Prostate gland (tissue), 2 donors: ENCODE measurements at regions not wholly inside any gene's neighbourhood (a gene's known extent, or its start where the extent isn't known, plus 50 kb on each side); places are given as distances from the start of the nearest gene placed in this dataset.

Source experiments
- DNase-seq: peaks from one replicate; pipeline ENCODE4 v3.0.0-alpha.2; 2019; ENCODE audit warnings: low spot score
- H3K27ac ChIP-seq, 2 donors: fragments of 200-600 bp; sonication (generic); 2 replicates each; pipeline ENCODE4 v1.5.1; 2017 to 2019
- H3K27me3 ChIP-seq: fragments of 200-600 bp; sonication (generic); replicated peaks from 2 replicates; pipeline ENCODE4 v1.5.1; 2019; ENCODE audit not compliant: insufficient read depth
- H3K36me3 ChIP-seq, 2 donors: fragments of 200-600 bp; sonication (generic); 1 replicate in 1 of 2; 2 replicates in 1 of 2; pipeline versions ENCODE4 v1.5.1 to v1.8.1; 2017 to 2019
- H3K4me1 ChIP-seq: fragments of 200-600 bp; sonication (generic); replicated peaks from 2 replicates; pipeline ENCODE4 v1.5.1; 2019
- H3K4me3 ChIP-seq, 2 donors: fragments of 200-600 bp; sonication (generic); 2 replicates each; pipeline ENCODE4 v1.5.1; 2017 to 2019
- H3K9me3 ChIP-seq: fragments of 200-600 bp; sonication (generic); 2 replicates; pipeline ENCODE4 v1.5.1; 2017
- POLR2A ChIP-seq: fragments of 450-650 bp; IDR thresholded peaks from one replicate; pipeline ENCODE4 v1.6.1; 2016; ENCODE audit warnings: antibody characterized with exemption, mild to moderate bottlenecking
- POLR2AphosphoS5 ChIP-seq: sonication (generic); formaldehyde crosslinking; IDR thresholded peaks from one replicate; pipeline ENCODE4 v1.6.1; 2017; ENCODE audit warnings: antibody characterized with exemption
- WGBS: methylation state at CpG from one replicate; pipeline ENCODE4 v1.1.5; 2018; 5-methylcytosine and 5-hydroxymethylcytosine counted together
- intact Hi-C: fragments of 100-400 bp; cut with DNase I; formaldehyde crosslinking; loops from one replicate; pipeline ENCODE4 v1.14.2; 2022
- TF ChIP-seq, protein P1 (sequence below), 4 experiments: fragments of 200-600 bp in 2 of 4; fragments of 450-650 bp in 2 of 4; sonication (generic) in 2 of 4; IDR thresholded peaks; 1 replicate in 3 of 4; 2 replicates in 1 of 4; pipeline ENCODE4 v1.5.1; 2016 to 2019; ENCODE audit warnings: antibody characterized with exemption in 4 of 4, mild to moderate bottlenecking in 2 of 4, moderate library complexity in 2 of 4

- no peaks in the 10 kb centered on the region for H3K36me3 ChIP-seq
- intact Hi-C loops: no loop called here
- H3K9me3 ChIP-seq: no peaks in the 10 kb centered on the region
- DNase-seq: no peak
- no peaks in the 10 kb centered on the region for H3K27me3 ChIP-seq
- no peak overlapping the region for H3K4me3 ChIP-seq
- TF ChIP-seq, protein P1, sequence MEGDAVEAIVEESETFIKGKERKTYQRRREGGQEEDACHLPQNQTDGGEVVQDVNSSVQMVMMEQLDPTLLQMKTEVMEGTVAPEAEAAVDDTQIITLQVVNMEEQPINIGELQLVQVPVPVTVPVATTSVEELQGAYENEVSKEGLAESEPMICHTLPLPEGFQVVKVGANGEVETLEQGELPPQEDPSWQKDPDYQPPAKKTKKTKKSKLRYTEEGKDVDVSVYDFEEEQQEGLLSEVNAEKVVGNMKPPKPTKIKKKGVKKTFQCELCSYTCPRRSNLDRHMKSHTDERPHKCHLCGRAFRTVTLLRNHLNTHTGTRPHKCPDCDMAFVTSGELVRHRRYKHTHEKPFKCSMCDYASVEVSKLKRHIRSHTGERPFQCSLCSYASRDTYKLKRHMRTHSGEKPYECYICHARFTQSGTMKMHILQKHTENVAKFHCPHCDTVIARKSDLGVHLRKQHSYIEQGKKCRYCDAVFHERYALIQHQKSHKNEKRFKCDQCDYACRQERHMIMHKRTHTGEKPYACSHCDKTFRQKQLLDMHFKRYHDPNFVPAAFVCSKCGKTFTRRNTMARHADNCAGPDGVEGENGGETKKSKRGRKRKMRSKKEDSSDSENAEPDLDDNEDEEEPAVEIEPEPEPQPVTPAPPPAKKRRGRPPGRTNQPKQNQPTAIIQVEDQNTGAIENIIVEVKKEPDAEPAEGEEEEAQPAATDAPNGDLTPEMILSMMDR (IDR thresholded peaks at IDR 0.05): no peak
- TF ChIP-seq POLR2AphosphoS5 (no peak), POLR2A (no peak)
- H3K27ac ChIP-seq: no peak overlapping the region
- H3K4me1 ChIP-seq: no peaks in the 10 kb centered on the region
- 78% methylated on average over 4 of the region's 4 CpGs for WGBS
Observed at GRCh38 chr2:38213619-38214167, 137.7 kb upstream of the CYP1B1 start.

- Histone ChIP-seq H3K27ac (no peak overlapping the region), H3K4me3 (no peak overlapping the region), H3K9me3 (no peaks in the 10 kb centered on the region), H3K27me3 (no peaks in the 10 kb centered on the region), H3K4me1 (no peaks in the 10 kb centered on the region), H3K36me3 (no peaks in the 10 kb centered on the region)
- no peak for DNase-seq
- intact Hi-C loops: no loop called here
- 92% methylated on average over 2 of the region's 2 CpGs for WGBS
- TF ChIP-seq POLR2AphosphoS5: no peak
- TF ChIP-seq POLR2A: no peak
- TF ChIP-seq, protein P1 (IDR thresholded peaks at IDR 0.05): no peak
Observed at GRCh38 chr2:38212312-38212711, 136.4 kb upstream of the CYP1B1 start.

GRCh38 chr2:38207168-38207567 lies 131.2 kb upstream of the CYP1B1 start:
- Histone ChIP-seq H3K36me3 (no peaks in the 10 kb centered on the region), H3K9me3 (no peaks in the 10 kb centered on the region), H3K4me3 (no peak overlapping the region), H3K4me1 (no peaks in the 10 kb centered on the region), H3K27me3 (no peaks in the 10 kb centered on the region), H3K27ac (no peak overlapping the region)
- WGBS: 75% methylated on average over 1 of the region's 1 CpG
- no peak for DNase-seq
- TF ChIP-seq, protein P1 (IDR thresholded peaks at IDR 0.05): no peak
- TF ChIP-seq POLR2A (no peak), POLR2AphosphoS5 (no peak)
- intact Hi-C loops: no loop called here

DNA sequence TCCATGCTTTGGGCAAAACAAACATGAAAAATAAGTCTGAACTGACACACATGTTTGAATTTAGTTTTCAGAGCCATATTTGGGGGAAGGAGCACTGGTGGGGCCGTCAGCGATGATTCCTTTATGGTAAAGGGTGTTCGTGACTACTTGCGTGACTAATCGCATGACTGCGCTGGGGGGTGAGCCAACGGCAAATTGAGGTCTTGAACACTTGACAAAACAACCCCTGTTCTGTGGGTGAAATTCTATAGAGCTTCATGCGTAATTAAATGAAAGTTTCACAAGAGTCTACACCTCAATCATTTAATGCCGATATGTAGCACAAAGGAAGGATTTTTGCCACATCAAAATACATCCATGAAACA lies 127.5 kb upstream of the CYP1B1 start:
- WGBS: 98% methylated on average over 9 of the region's 9 CpGs
- Histone ChIP-seq H3K27ac (no peak overlapping the region), H3K27me3 (no peaks in the 10 kb centered on the region), H3K4me1 (no peaks in the 10 kb centered on the region), H3K9me3 (no peaks in the 10 kb centered on the region), H3K36me3 (no peaks in the 10 kb centered on the region), H3K4me3 (no peak overlapping the region)
- DNase-seq: no peak
- TF ChIP-seq POLR2A: no peak
- no peak for TF ChIP-seq POLR2AphosphoS5
- TF ChIP-seq, protein P1 (IDR thresholded peaks at IDR 0.05): no peak
- intact Hi-C loops: no loop called here

DNA sequence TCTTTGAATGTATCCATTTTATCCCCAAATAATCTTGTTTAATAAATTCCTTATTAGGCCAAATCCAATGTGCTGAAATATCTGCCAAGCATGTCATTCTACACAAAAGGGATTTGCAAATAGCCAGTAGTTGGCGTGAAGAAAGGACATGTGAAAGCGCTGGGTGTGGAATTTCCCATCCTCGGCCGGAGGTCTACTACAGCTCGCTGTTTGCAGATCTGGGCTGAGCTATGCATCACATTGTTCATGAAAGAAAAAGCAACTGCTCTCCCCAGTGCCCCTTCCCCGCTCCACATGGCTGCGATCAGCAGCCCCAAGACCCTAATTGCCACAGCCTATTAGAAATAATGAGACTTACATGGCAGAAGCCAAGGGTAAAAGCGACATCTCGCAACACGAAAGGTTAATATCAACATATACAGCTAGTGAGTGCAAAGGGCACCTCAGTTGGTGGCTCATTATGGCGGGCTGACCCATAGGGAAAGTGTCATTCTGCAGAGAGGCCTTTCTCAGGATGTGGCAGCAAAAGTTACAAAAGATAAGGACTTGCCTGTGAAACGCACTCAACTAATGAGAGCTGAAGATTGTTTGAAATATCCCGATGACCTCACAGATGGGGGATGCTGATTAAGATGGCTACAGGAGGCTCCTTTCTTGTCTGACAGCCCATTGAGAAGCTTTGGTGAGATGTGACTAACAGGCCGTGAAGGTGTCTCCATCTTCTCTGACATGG lies 126.9 kb upstream of the CYP1B1 start:
- Histone ChIP-seq H3K9me3 (no peaks in the 10 kb centered on the region), H3K27ac (no peak overlapping the region), H3K27me3 (no peaks in the 10 kb centered on the region), H3K4me1 (no peaks in the 10 kb centered on the region), H3K36me3 (no peaks in the 10 kb centered on the region), H3K4me3 (no peak overlapping the region)
- DNase-seq: no peak
- WGBS: 92% methylated on average over 14 of the region's 14 CpGs
- intact Hi-C loops: no loop called here
- TF ChIP-seq POLR2AphosphoS5: no peak
- no peak for TF ChIP-seq POLR2A
- TF ChIP-seq, protein P1 (IDR thresholded peaks at IDR 0.05): no peak
